Upper lobe of left lung (tissue), 4 donors: ENCODE measurements at regions not wholly inside any gene's neighbourhood (a gene's known extent, or its start where the extent isn't known, plus 50 kb on each side); places are given as distances from the start of the nearest gene placed in this dataset.

Experiments used
- POLR2A ChIP-seq, 4 donors: fragments of 450-650 bp; IDR thresholded peaks; one replicate each; pipeline ENCODE4 v1.5.1; 2016 to 2017; ENCODE audit warnings: antibody characterized with exemption in 4 of 4, mild to moderate bottlenecking in 2 of 4
- POLR2AphosphoS5 ChIP-seq, 2 donors: sonication (generic); formaldehyde crosslinking; IDR thresholded peaks; one replicate each; pipeline ENCODE4 v1.5.1; 2017; ENCODE audit warnings: antibody characterized with exemption in 2 of 2
- TF ChIP-seq, protein P1 (sequence below), 6 experiments: fragments of 450-650 bp in 4 of 6; fragments of 200-600 bp in 2 of 6; sonication (generic) in 2 of 6; IDR thresholded peaks; one replicate each; pipeline ENCODE4 v1.5.1; 2016 to 2019; ENCODE audit warnings: antibody characterized with exemption in 6 of 6

DNA sequence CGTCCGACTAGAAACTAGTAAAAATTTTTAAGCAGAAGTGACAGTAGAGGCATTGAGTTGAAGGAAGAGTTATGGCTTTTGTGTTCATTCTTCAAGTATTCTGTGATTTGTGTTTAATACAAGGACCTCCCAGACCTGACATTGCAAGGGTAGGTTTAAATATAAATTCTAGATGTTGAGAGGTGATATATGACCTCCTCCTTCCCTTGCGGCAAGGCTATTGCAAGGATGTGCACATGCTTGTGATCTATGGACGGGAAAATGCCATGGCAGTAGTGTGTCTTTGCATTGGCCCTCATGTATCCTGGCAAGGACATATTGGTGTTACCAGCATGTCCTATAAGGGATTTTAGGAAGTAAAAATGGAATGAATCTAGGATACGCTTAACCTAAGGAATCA is 143.5 kb downstream of the NEDD1 start:
- TF ChIP-seq POLR2AphosphoS5 (IDR thresholded peaks at IDR 0.05) (no peak), POLR2A (IDR thresholded peaks at IDR 0.05) (no peak)
- TF ChIP-seq, protein P1, sequence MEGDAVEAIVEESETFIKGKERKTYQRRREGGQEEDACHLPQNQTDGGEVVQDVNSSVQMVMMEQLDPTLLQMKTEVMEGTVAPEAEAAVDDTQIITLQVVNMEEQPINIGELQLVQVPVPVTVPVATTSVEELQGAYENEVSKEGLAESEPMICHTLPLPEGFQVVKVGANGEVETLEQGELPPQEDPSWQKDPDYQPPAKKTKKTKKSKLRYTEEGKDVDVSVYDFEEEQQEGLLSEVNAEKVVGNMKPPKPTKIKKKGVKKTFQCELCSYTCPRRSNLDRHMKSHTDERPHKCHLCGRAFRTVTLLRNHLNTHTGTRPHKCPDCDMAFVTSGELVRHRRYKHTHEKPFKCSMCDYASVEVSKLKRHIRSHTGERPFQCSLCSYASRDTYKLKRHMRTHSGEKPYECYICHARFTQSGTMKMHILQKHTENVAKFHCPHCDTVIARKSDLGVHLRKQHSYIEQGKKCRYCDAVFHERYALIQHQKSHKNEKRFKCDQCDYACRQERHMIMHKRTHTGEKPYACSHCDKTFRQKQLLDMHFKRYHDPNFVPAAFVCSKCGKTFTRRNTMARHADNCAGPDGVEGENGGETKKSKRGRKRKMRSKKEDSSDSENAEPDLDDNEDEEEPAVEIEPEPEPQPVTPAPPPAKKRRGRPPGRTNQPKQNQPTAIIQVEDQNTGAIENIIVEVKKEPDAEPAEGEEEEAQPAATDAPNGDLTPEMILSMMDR (IDR thresholded peaks at IDR 0.05), result no peak
